ENCODE measurements at regions not wholly inside any gene's neighbourhood (a gene's known extent, or its start where the extent isn't known, plus 50 kb on each side); places are given as distances from the start of the nearest gene placed in this dataset.

DNA sequence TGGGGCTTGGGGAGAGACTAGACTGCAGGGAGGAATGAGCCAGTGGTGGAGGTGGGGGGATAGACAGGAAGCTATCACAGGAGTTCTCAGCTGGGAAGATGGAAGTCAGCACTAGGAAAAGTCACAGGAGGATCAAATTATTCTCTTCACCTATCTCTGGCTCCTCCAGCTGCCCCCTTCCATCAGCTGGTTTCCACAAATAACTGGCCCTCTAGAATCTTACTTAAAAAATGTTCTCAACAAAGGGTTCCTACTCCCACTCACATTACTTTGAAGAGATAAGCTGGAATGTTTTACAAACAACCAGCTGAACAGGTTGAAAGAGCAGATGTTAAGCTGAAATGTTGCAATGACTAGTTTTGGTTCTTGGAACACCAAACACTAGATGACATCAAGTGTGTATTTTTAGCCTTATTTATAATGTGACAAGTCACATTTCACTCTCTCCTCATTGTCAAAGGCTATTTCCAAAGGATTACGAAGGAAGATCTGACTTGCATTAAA is 102.7 kb upstream of the AADACL2 start:
- no peaks in the 10 kb centered on the region for H3K27me3 ChIP-seq (ENCODE audit: control insufficient read depth in 2 of 2, insufficient read depth in 2 of 2, low read length in 2 of 2)
- no TSS peak for BruUV-seq (replicated peaks)
- peak overlapping the region; percentile 49 for H3K27ac ChIP-seq (ENCODE audit: extremely low read depth, low read depth, low read length)
- H3K4me3 ChIP-seq = no peak overlapping the region
- no peak overlapping the region for H3K9ac ChIP-seq (ENCODE audit: insufficient read depth in 1 of 2, low read depth in 2 of 2, low read length in 2 of 2)
- H2AFZ ChIP-seq (ENCODE audit: low read depth, low read length) = no peak overlapping the region
- no peaks in the 10 kb centered on the region for H3K36me3 ChIP-seq (ENCODE audit: control insufficient read depth, insufficient read depth, low read length)
- POLR2A ChIA-PET = interaction anchor here (0.6 to 1.1 kb wide), 3 partner anchors 11 to 1085 kb away, joined by 3 read pairs; partner anchors contain the start of gene SERP1
- in situ Hi-C loops (cut with MboI) = no loop called here
- peak; percentile 7 to 62 (median 32) for DNase-seq (ENCODE audit: extremely low read depth in 1 of 4, low spot score in 3 of 4)
- no peaks in the 10 kb centered on the region for H3K79me2 ChIP-seq (ENCODE audit: control insufficient read depth, insufficient read depth, low read length)
- 0% methylated on average over 1 of the region's 1 CpG for WGBS (ENCODE audit: insufficient coverage, low coverage, missing lambda C conversion rate)
- intact Hi-C loops (cut with micrococcal nuclease) = no loop called here
- peak; percentile 79 for ATAC-seq
- H4K20me1 ChIP-seq (replicated peaks; ENCODE audit: control insufficient read depth, insufficient read depth, low read length) = no peaks in the 10 kb centered on the region
- H3K9me1 ChIP-seq (ENCODE audit: control insufficient read depth, insufficient read depth, low read length) = no peaks in the 10 kb centered on the region
- FAIRE-seq = peak; percentile 66
- no peak overlapping the region; the same call in 1 of the 2 replicates for H3K4me2 ChIP-seq (ENCODE audit: insufficient read depth, low read length)
- CTCF ChIA-PET (ENCODE audit: low intra/inter-chr PET ratio) = no interaction called here
- no peaks in the 10 kb centered on the region for H3K9me3 ChIP-seq (replicated peaks; ENCODE audit: control insufficient read depth, insufficient read depth, low read depth, low read length)
- H3K4me1 ChIP-seq (replicated peaks in 1 of 2; ENCODE audit: control insufficient read depth in 2 of 2, insufficient read depth in 2 of 2, low read length in 2 of 2) = peaks cover 0 to 14% of the 10 kb centered on the region in 2 experiments; a peak in 3 of 5 replicates
- peak; percentile 44 for TF ChIP-seq DACH1 (IDR thresholded peaks at IDR 0.05; ENCODE audit: partially characterized antibody)
- no peak for TF ChIP-seq KDM4B (IDR thresholded peaks at IDR 0.05; ENCODE audit: borderline replicate concordance in 2 of 2, low read depth in 1 of 2)
- TF ChIP-seq ATF7 (IDR thresholded peaks at IDR 0.05) = peak; percentile 83
- TF ChIP-seq, protein P1, sequence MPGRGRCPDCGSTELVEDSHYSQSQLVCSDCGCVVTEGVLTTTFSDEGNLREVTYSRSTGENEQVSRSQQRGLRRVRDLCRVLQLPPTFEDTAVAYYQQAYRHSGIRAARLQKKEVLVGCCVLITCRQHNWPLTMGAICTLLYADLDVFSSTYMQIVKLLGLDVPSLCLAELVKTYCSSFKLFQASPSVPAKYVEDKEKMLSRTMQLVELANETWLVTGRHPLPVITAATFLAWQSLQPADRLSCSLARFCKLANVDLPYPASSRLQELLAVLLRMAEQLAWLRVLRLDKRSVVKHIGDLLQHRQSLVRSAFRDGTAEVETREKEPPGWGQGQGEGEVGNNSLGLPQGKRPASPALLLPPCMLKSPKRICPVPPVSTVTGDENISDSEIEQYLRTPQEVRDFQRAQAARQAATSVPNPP (IDR thresholded peaks at IDR 0.05; ENCODE audit: borderline replicate concordance, insufficient read depth, insufficient read length) = no peak
- no peak for TF ChIP-seq ZNF699 (CRISPR knock-in tag; IDR thresholded peaks at IDR 0.05; ENCODE audit: insufficient replicate concordance)
- TF ChIP-seq, protein P2, sequence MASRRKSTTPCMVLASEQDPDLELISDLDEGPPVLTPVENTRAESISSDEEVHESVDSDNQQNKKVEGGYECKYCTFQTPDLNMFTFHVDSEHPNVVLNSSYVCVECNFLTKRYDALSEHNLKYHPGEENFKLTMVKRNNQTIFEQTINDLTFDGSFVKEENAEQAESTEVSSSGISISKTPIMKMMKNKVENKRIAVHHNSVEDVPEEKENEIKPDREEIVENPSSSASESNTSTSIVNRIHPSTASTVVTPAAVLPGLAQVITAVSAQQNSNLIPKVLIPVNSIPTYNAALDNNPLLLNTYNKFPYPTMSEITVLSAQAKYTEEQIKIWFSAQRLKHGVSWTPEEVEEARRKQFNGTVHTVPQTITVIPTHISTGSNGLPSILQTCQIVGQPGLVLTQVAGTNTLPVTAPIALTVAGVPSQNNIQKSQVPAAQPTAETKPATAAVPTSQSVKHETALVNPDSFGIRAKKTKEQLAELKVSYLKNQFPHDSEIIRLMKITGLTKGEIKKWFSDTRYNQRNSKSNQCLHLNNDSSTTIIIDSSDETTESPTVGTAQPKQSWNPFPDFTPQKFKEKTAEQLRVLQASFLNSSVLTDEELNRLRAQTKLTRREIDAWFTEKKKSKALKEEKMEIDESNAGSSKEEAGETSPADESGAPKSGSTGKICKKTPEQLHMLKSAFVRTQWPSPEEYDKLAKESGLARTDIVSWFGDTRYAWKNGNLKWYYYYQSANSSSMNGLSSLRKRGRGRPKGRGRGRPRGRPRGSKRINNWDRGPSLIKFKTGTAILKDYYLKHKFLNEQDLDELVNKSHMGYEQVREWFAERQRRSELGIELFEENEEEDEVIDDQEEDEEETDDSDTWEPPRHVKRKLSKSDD (conservative IDR thresholded peaks at IDR 0.05; ENCODE audit: low read length) = no peak
- peak; percentile 70; the same call in 1 of the 2 replicates for TF ChIP-seq LCOR (CRISPR knock-in tag; IDR thresholded peaks at IDR 0.05)
- no peak for TF ChIP-seq CBX1 (IDR thresholded peaks at IDR 0.05; ENCODE audit: low read depth)
- TF ChIP-seq RNF2 (IDR thresholded peaks at IDR 0.05) = no peak
- TF ChIP-seq GABPB2 (CRISPR knock-in tag; conservative IDR thresholded peaks at IDR 0.05) = no peak
- TF ChIP-seq AFF1 (IDR thresholded peaks at IDR 0.05; ENCODE audit: low read depth in 1 of 2, partially characterized antibody in 2 of 2) = peak in 1 of 2 experiments; percentile 44
- TF ChIP-seq FOXM1 (IDR thresholded peaks at IDR 0.05; ENCODE audit: low read depth) = peak; percentile 24; the same call in 1 of the 2 replicates
- no peak for TF ChIP-seq FOXM1 (CRISPR knock-in tag; IDR thresholded peaks at IDR 0.05; ENCODE audit: low read depth)
- TF ChIP-seq TEAD1 (CRISPR knock-in tag; IDR thresholded peaks at IDR 0.05) = no peak
